Immature natural killer cell (primary cell): ENCODE measurements at regions not wholly inside any gene's neighbourhood (a gene's known extent, or its start where the extent isn't known, plus 50 kb on each side); places are given as distances from the start of the nearest gene placed in this dataset.
"Not testable (repeated sequence)": the region's sequence is repeated elsewhere in the genome, so short reads cannot be mapped to it uniquely, and the experiment has no call there.

Experiments
- DNase-seq, 3 donors: peaks; one replicate each; pipeline ENCODE4 v3.0.0; 2022; ENCODE audit warnings: mixed read lengths in 1 of 3
- H3K27ac Mint-ChIP-seq, 6 donors: one replicate each; pipeline ENCODE4 v1.8.0; 2020; ENCODE audit warnings: mixed read lengths in 6 of 6, mild to moderate bottlenecking in 5 of 6, inconsistent platforms in 4 of 6, moderate library complexity in 3 of 6
- H3K27me3 Mint-ChIP-seq, 3 donors: one replicate each; pipeline ENCODE4 v1.8.0; 2020 to 2021; ENCODE audit warnings: low read depth in 3 of 3, mild to moderate bottlenecking in 3 of 3, mixed read lengths in 3 of 3, moderate library complexity in 3 of 3, inconsistent platforms in 1 of 3
- H3K36me3 Mint-ChIP-seq, 3 donors: one replicate each; pipeline ENCODE4 v1.8.0; 2020; ENCODE audit warnings: mixed read lengths in 3 of 3, inconsistent platforms in 2 of 3, mild to moderate bottlenecking in 2 of 3
- H3K4me1 Mint-ChIP-seq, 2 donors: one replicate each; pipeline ENCODE4 v1.8.0; 2020; ENCODE audit warnings: inconsistent platforms in 2 of 2, mild to moderate bottlenecking in 2 of 2, mixed read lengths in 2 of 2, moderate library complexity in 1 of 2
- H3K4me3 Mint-ChIP-seq, 5 donors: one replicate each; pipeline ENCODE4 v1.8.0; 2020; ENCODE audit warnings: mild to moderate bottlenecking in 5 of 5, mixed read lengths in 5 of 5, inconsistent platforms in 3 of 5, moderate library complexity in 3 of 5
- H3K9me3 Mint-ChIP-seq, 6 donors: one replicate each; pipeline ENCODE4 v1.8.0; 2020; ENCODE audit warnings: mild to moderate bottlenecking in 6 of 6, mixed read lengths in 6 of 6, inconsistent platforms in 4 of 6, moderate library complexity in 3 of 6

GRCh38 chr11:70894566-70895365 is 357.6 kb downstream of the SHANK2 start:
- no peak for DNase-seq
- Mint-ChIP-seq H3K27me3 (peaks cover 0 to 3% (median 3%) of the 10 kb centered on the region in 3 donors), H3K4me1 (no peaks in the 10 kb centered on the region), H3K9me3 (peaks cover 0 to 9% (median 4%) of the 10 kb centered on the region in 6 donors), H3K36me3 (peaks cover 0 to 3% (median 0%) of the 10 kb centered on the region in 3 donors), H3K4me3 (no peak overlapping the region), H3K27ac (no peak overlapping the region)

GRCh38 chr11:70895366-70895670 is 357.1 kb downstream of the SHANK2 start:
- no peak overlapping the region for H3K4me3 Mint-ChIP-seq
- H3K36me3 Mint-ChIP-seq = peaks cover 0 to 3% (median 0%) of the 10 kb centered on the region in 3 donors
- no peak overlapping the region for H3K27ac Mint-ChIP-seq
- H3K27me3 Mint-ChIP-seq = peaks cover 0 to 3% (median 3%) of the 10 kb centered on the region in 3 donors
- peaks cover 0 to 9% (median 4%) of the 10 kb centered on the region in 6 donors for H3K9me3 Mint-ChIP-seq
- DNase-seq = no peak
- no peaks in the 10 kb centered on the region for H3K4me1 Mint-ChIP-seq

GRCh38 chr11:70897429-70897828 is 354.9 kb downstream of the SHANK2 start:
- Mint-ChIP-seq H3K4me3 (no peak overlapping the region), H3K27me3 (peaks cover 2 to 5% (median 3%) of the 10 kb centered on the region in 3 donors), H3K36me3 (peaks cover 0 to 3% (median 0%) of the 10 kb centered on the region in 3 donors), H3K4me1 (no peaks in the 10 kb centered on the region), H3K27ac (no peak overlapping the region), H3K9me3 (peaks cover 0 to 9% (median 4%) of the 10 kb centered on the region in 6 donors)
- DNase-seq = no peak

- H3K27ac Mint-ChIP-seq = no peak overlapping the region
- H3K4me3 Mint-ChIP-seq = no peak overlapping the region
- peaks cover 0 to 3% (median 0%) of the 10 kb centered on the region in 3 donors for H3K36me3 Mint-ChIP-seq
- DNase-seq = no peak
- H3K9me3 Mint-ChIP-seq = peaks cover 0 to 9% (median 4%) of the 10 kb centered on the region in 6 donors
- H3K4me1 Mint-ChIP-seq = no peaks in the 10 kb centered on the region
- H3K27me3 Mint-ChIP-seq = peaks cover 2 to 7% (median 5%) of the 10 kb centered on the region in 3 donors
These were observed 352.8 kb downstream of the SHANK2 start for GRCh38 chr11:70899616-70900015.

- Mint-ChIP-seq H3K27me3 (peaks cover 2 to 7% (median 5%) of the 10 kb centered on the region in 3 donors), H3K36me3 (peaks cover 0 to 3% (median 0%) of the 10 kb centered on the region in 3 donors), H3K4me3 (no peak overlapping the region), H3K4me1 (no peaks in the 10 kb centered on the region), H3K9me3 (peaks cover 0 to 9% (median 4%) of the 10 kb centered on the region in 6 donors), H3K27ac (no peak overlapping the region)
- no peak for DNase-seq
These were observed 351.8 kb downstream of the SHANK2 start for GRCh38 chr11:70900540-70900939.

GRCh38 chr11:70901951-70902521 is 350.3 kb downstream of the SHANK2 start:
- no peaks in the 10 kb centered on the region for H3K4me1 Mint-ChIP-seq
- H3K27me3 Mint-ChIP-seq = peaks cover 2 to 6% (median 5%) of the 10 kb centered on the region in 3 donors
- peaks cover 0 to 6% (median 1%) of the 10 kb centered on the region in 6 donors for H3K9me3 Mint-ChIP-seq
- no peak overlapping the region for H3K27ac Mint-ChIP-seq
- peaks cover 0 to 3% (median 0%) of the 10 kb centered on the region in 3 donors for H3K36me3 Mint-ChIP-seq
- DNase-seq = no peak
- H3K4me3 Mint-ChIP-seq = no peak overlapping the region

- H3K27ac Mint-ChIP-seq, DNase-seq, H3K36me3 Mint-ChIP-seq, H3K4me1 Mint-ChIP-seq, H3K27me3 Mint-ChIP-seq, H3K9me3 Mint-ChIP-seq, H3K4me3 Mint-ChIP-seq: not testable (repeated sequence)
These were observed 349.1 kb downstream of the SHANK2 start for GRCh38 chr11:70903229-70903628.

GRCh38 chr11:70906101-70906500 is 346.3 kb downstream of the SHANK2 start:
- H3K4me3 Mint-ChIP-seq = no peak overlapping the region
- no peaks in the 10 kb centered on the region for H3K4me1 Mint-ChIP-seq
- peaks cover 0 to 8% (median 5%) of the 10 kb centered on the region in 3 donors for H3K27me3 Mint-ChIP-seq
- no peaks in the 10 kb centered on the region for H3K36me3 Mint-ChIP-seq
- no peak overlapping the region for H3K27ac Mint-ChIP-seq
- no peaks in the 10 kb centered on the region for H3K9me3 Mint-ChIP-seq
- no peak for DNase-seq

- Mint-ChIP-seq H3K27me3 (peaks cover 0 to 11% (median 5%) of the 10 kb centered on the region in 3 donors), H3K4me3 (no peak overlapping the region), H3K9me3 (no peaks in the 10 kb centered on the region), H3K4me1 (no peaks in the 10 kb centered on the region), H3K36me3 (no peaks in the 10 kb centered on the region), H3K27ac (no peak overlapping the region)
- no peak for DNase-seq
These were observed 344.2 kb downstream of the SHANK2 start for GRCh38 chr11:70908223-70908622.

- peaks cover 0 to 9% (median 5%) of the 10 kb centered on the region in 3 donors for H3K27me3 Mint-ChIP-seq
- no peaks in the 10 kb centered on the region for H3K36me3 Mint-ChIP-seq
- H3K4me1 Mint-ChIP-seq = no peaks in the 10 kb centered on the region
- DNase-seq = no peak
- H3K9me3 Mint-ChIP-seq = no peaks in the 10 kb centered on the region
- no peak overlapping the region for H3K4me3 Mint-ChIP-seq
- no peak overlapping the region for H3K27ac Mint-ChIP-seq
These were observed 341.5 kb downstream of the SHANK2 start for GRCh38 chr11:70910835-70911234.

- no peak overlapping the region for H3K4me3 Mint-ChIP-seq
- H3K27me3 Mint-ChIP-seq = peaks cover 0 to 9% (median 5%) of the 10 kb centered on the region in 3 donors
- no peaks in the 10 kb centered on the region for H3K9me3 Mint-ChIP-seq
- H3K27ac Mint-ChIP-seq = no peak overlapping the region
- no peak for DNase-seq
- H3K4me1 Mint-ChIP-seq = no peaks in the 10 kb centered on the region
- H3K36me3 Mint-ChIP-seq = no peaks in the 10 kb centered on the region
These were observed 340.0 kb downstream of the SHANK2 start for GRCh38 chr11:70912226-70912840.

- Mint-ChIP-seq H3K4me3 (no peak overlapping the region), H3K4me1 (no peaks in the 10 kb centered on the region), H3K9me3 (no peaks in the 10 kb centered on the region), H3K27me3 (peaks cover 2 to 9% (median 5%) of the 10 kb centered on the region in 3 donors), H3K27ac (no peak overlapping the region), H3K36me3 (no peaks in the 10 kb centered on the region)
- no peak for DNase-seq
These were observed 338.6 kb downstream of the SHANK2 start for GRCh38 chr11:70913715-70914231.

GRCh38 chr11:70914496-70914895 is 337.9 kb downstream of the SHANK2 start:
- H3K4me3 Mint-ChIP-seq = no peak overlapping the region
- peaks cover under 1 to 9% (median 2%) of the 10 kb centered on the region in 3 donors for H3K27me3 Mint-ChIP-seq
- H3K36me3 Mint-ChIP-seq = no peaks in the 10 kb centered on the region
- peaks cover 0 to under 1% (median 0%) of the 10 kb centered on the region in 6 donors for H3K9me3 Mint-ChIP-seq
- DNase-seq = no peak
- no peak overlapping the region for H3K27ac Mint-ChIP-seq
- H3K4me1 Mint-ChIP-seq = no peaks in the 10 kb centered on the region
